ENCODE measurements at regions not wholly inside any gene's neighbourhood (a gene's known extent, or its start where the extent isn't known, plus 50 kb on each side); places are given as distances from the start of the nearest gene placed in this dataset.

- TF ChIP-seq, protein P1, sequence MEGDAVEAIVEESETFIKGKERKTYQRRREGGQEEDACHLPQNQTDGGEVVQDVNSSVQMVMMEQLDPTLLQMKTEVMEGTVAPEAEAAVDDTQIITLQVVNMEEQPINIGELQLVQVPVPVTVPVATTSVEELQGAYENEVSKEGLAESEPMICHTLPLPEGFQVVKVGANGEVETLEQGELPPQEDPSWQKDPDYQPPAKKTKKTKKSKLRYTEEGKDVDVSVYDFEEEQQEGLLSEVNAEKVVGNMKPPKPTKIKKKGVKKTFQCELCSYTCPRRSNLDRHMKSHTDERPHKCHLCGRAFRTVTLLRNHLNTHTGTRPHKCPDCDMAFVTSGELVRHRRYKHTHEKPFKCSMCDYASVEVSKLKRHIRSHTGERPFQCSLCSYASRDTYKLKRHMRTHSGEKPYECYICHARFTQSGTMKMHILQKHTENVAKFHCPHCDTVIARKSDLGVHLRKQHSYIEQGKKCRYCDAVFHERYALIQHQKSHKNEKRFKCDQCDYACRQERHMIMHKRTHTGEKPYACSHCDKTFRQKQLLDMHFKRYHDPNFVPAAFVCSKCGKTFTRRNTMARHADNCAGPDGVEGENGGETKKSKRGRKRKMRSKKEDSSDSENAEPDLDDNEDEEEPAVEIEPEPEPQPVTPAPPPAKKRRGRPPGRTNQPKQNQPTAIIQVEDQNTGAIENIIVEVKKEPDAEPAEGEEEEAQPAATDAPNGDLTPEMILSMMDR (IDR thresholded peaks at IDR 0.05), result no peak
- TF ChIP-seq POLR2A (IDR thresholded peaks at IDR 0.05), result no peak
Measured at GRCh38 chrX:6683353-6683752, 148.4 kb upstream of the VCX3A start.

All from adrenal gland (tissue), 5 donors.